ENCODE measurements at regions not wholly inside any gene's neighbourhood (a gene's known extent, or its start where the extent isn't known, plus 50 kb on each side); places are given as distances from the start of the nearest gene placed in this dataset.

DNA sequence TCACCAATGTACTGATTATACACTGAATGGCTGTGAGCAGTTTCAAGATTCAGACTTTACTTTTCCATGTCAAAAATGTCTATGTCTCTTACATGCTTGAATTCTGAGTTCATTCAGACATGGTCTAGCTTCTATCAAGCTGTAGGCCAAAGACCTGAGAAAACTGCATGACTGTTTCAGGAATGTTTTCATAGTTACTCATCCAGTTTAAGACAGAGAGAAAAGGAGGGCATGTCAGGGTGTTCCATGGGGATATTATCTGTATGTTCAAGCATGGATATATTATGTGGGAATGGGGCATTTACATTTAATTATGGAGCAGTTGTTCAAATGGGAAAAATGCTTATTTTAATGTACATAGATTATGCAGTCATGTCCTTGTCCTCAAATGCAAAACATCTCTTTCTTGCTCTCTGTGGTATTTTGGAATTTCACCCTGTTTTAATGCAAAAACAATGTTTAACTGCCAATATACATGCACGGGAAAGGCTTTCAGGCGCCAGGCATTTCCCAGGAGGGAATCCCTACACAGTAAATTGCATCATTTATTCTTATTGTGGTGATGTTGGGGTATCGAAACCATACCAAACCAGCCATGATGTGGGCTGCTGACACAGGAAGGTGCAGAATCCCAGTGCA, 429.1 kb upstream of the INTU start:
- 74 to 86% (median 84%) methylated on average over 3 of the region's 3 CpGs for WGBS, 5 donors
- TF ChIP-seq POLR2A (IDR thresholded peaks at IDR 0.05) (no peak), POLR2AphosphoS5 (IDR thresholded peaks at IDR 0.05) (no peak), CTCF (IDR thresholded peaks at IDR 0.05 in 8 of 11, conservative IDR thresholded peaks at IDR 0.05 in 3 of 11) (no peak)
- no peaks in the 10 kb centered on the region for H3K27me3 ChIP-seq (replicated peaks in 1 of 7)
- H3K27ac ChIP-seq = no peak overlapping the region
- no peaks in the 10 kb centered on the region for H3K36me3 ChIP-seq
- peaks cover 0 to 18% (median 8%) of the 10 kb centered on the region in 8 donors for H3K9me3 ChIP-seq
- intact Hi-C loops (cut with DNase I; ENCODE audit: low total_unique reads) = no loop called here
- no peaks in the 10 kb centered on the region for H3K4me1 ChIP-seq
- DNase-seq = no peak
- no peak overlapping the region for H3K4me3 ChIP-seq

- Histone ChIP-seq H3K4me3 (no peak overlapping the region), H3K36me3 (no peaks in the 10 kb centered on the region), H3K27me3 (replicated peaks in 1 of 7) (no peaks in the 10 kb centered on the region), H3K9me3 (peaks cover 0 to 18% (median 4%) of the 10 kb centered on the region in 8 donors), H3K4me1 (no peaks in the 10 kb centered on the region), H3K27ac (no peak overlapping the region)
- DNase-seq = no peak
- intact Hi-C loops (cut with DNase I; ENCODE audit: low total_unique reads) = no loop called here
- TF ChIP-seq POLR2A (IDR thresholded peaks at IDR 0.05) = no peak
- TF ChIP-seq CTCF (IDR thresholded peaks at IDR 0.05 in 8 of 11, conservative IDR thresholded peaks at IDR 0.05 in 3 of 11) = no peak
- TF ChIP-seq POLR2AphosphoS5 (IDR thresholded peaks at IDR 0.05) = no peak
- 56 to 75% (median 62%) methylated on average over 3 of the region's 3 CpGs for whole genome bisulfite sequencing, 5 donors
Measured at GRCh38 chr4:127204322-127204721, 428.4 kb upstream of the INTU start.

- intact Hi-C loops (cut with DNase I; ENCODE audit: low total_unique reads) = no loop called here
- Histone ChIP-seq H3K4me3 (no peak overlapping the region), H3K27me3 (replicated peaks in 1 of 7) (no peaks in the 10 kb centered on the region), H3K4me1 (peaks cover 0 to 24% (median 3%) of the 10 kb centered on the region in 6 donors), H3K27ac (no peak overlapping the region), H3K36me3 (no peaks in the 10 kb centered on the region), H3K9me3 (peaks cover 0 to 9% (median 2%) of the 10 kb centered on the region in 8 donors)
- no peak for DNase-seq
- TF ChIP-seq CTCF (IDR thresholded peaks at IDR 0.05 in 8 of 11, conservative IDR thresholded peaks at IDR 0.05 in 3 of 11) (no peak), POLR2A (IDR thresholded peaks at IDR 0.05) (no peak), POLR2AphosphoS5 (IDR thresholded peaks at IDR 0.05) (no peak)
- WGBS, 5 donors = 84 to 100% (median 91%) methylated on average over 1 of the region's 1 CpG
Measured at GRCh38 chr4:127209580-127210095, 423.1 kb upstream of the INTU start.

- peak overlapping the region in 4 of 8 donors; percentile 1 to 39 (median 11) for H3K27ac ChIP-seq
- no peak for DNase-seq
Measured at GRCh38 chr4:127210893-127211649, 421.7 kb upstream of the INTU start.

More at GRCh38 chr4:127210893-127211649, 421.7 kb upstream of the INTU start:
- Histone ChIP-seq H3K4me3 (no peak overlapping the region), H3K36me3 (no peaks in the 10 kb centered on the region), H3K27me3 (replicated peaks in 1 of 7) (no peaks in the 10 kb centered on the region), H3K9me3 (peaks cover 0 to 9% (median 2%) of the 10 kb centered on the region in 8 donors), H3K4me1 (peaks cover 0 to 24% (median 3%) of the 10 kb centered on the region in 6 donors)
- no peak for TF ChIP-seq POLR2A (IDR thresholded peaks at IDR 0.05)
- no peak for TF ChIP-seq CTCF (IDR thresholded peaks at IDR 0.05 in 8 of 11, conservative IDR thresholded peaks at IDR 0.05 in 3 of 11)
- TF ChIP-seq POLR2AphosphoS5 (IDR thresholded peaks at IDR 0.05) = no peak
- WGBS, 5 donors = 32 to 65% (median 49%) methylated on average over 2 of the region's 2 CpGs
- intact Hi-C loops (cut with DNase I; ENCODE audit: low total_unique reads) = no loop called here

All from spleen (tissue), 11 donors.